ENCODE measurements at regions not wholly inside any gene's neighbourhood (a gene's known extent, or its start where the extent isn't known, plus 50 kb on each side); places are given as distances from the start of the nearest gene placed in this dataset.

- Histone ChIP-seq H3K4me3 (ENCODE audit: insufficient read depth, low read depth, low read length) (no peak overlapping the region), H3K9me3 (ENCODE audit: control insufficient read depth, insufficient read depth, low read length) (no peaks in the 10 kb centered on the region), H4K8ac (ENCODE audit: low read depth in 2 of 2, low read length in 2 of 2) (no peak overlapping the region), H3K27me3 (ENCODE audit: control insufficient read depth, insufficient read depth, low read length) (peaks cover 15% of the 10 kb centered on the region; the same call in 1 of the 2 replicates), H4K5ac (ENCODE audit: low read depth, low read length) (no peak overlapping the region), H3K36me3 (ENCODE audit: control insufficient read depth, insufficient read depth, low read length) (no peaks in the 10 kb centered on the region), H2AFZ (replicated peaks; ENCODE audit: low read length, poor library complexity) (peak overlapping the region; percentile 27), H2AK5ac (ENCODE audit: low read depth, low read length) (no peak overlapping the region), H2BK15ac (ENCODE audit: low read depth, low read length) (no peak overlapping the region), H3K9me1 (ENCODE audit: insufficient read depth, low read length) (no peaks in the 10 kb centered on the region; the same call in 1 of the 2 replicates), H2BK5ac (ENCODE audit: low read depth, low read length, poor library complexity, severe bottlenecking) (no peak overlapping the region), H3K14ac (replicated peaks; ENCODE audit: low read depth, low read length) (no peak overlapping the region), H3K4ac (ENCODE audit: low read depth, low read length) (no peak overlapping the region), H3K56ac (ENCODE audit: extremely low read depth, insufficient read depth, low read length) (no peak overlapping the region), H2BK120ac (ENCODE audit: low read depth, low read length) (no peak overlapping the region), H4K91ac (ENCODE audit: insufficient read depth, low read depth, low read length) (no peak overlapping the region), H3K23ac (ENCODE audit: low read depth, low read length) (no peak overlapping the region), H2AK9ac (replicated peaks; ENCODE audit: low read depth, low read length, poor library complexity) (no peak overlapping the region), H2BK20ac (ENCODE audit: low read depth, low read length) (no peak overlapping the region), H3K18ac (ENCODE audit: low read depth, low read length) (no peak overlapping the region), H3K9ac (ENCODE audit: low read depth, low read length) (no peak overlapping the region), H3K27ac (ENCODE audit: insufficient read depth, low read length) (no peak overlapping the region), H3K4me1 (ENCODE audit: control insufficient read depth, insufficient read depth, low read length) (peaks cover 2% of the 10 kb centered on the region; the same call in 1 of the 2 replicates), H4K20me1 (ENCODE audit: insufficient read depth, low read length) (no peaks in the 10 kb centered on the region), H3K4me2 (ENCODE audit: low read depth, low read length) (peak overlapping the region; percentile 16; the same call in 1 of the 2 replicates), H3K79me1 (ENCODE audit: low read depth in 1 of 2, low read length in 2 of 2) (no peaks in the 10 kb centered on the region)
- DNase-seq (peak; percentile 8), ATAC-seq (ENCODE audit: low read depth) (peak; percentile 95)
- POLR2A ChIA-PET (ENCODE audit: unreplicated experiment): no interaction called here
- in situ Hi-C loops (cut with MboI; ENCODE audit: low sequenced_read_pairs) (no loop called here), intact Hi-C loops (cut with micrococcal nuclease) (no loop called here), dilution Hi-C loops (cut with HindIII; ENCODE audit: low sequenced_read_pairs, unreplicated experiment) (no loop called here)
- TF ChIP-seq CHD1 (IDR thresholded peaks at IDR 0.05; ENCODE audit: low read depth, low read length): no peak
- no peak for TF ChIP-seq RCOR1 (IDR thresholded peaks at IDR 0.05; ENCODE audit: insufficient replicate concordance, low read length)
- TF ChIP-seq MXI1 (IDR thresholded peaks at IDR 0.05; ENCODE audit: borderline replicate concordance, low read depth, low read length): no peak
- no peak for TF ChIP-seq CTCF (conservative IDR thresholded peaks at IDR 0.05; ENCODE audit: low read depth, low read length)
- no peak for TF ChIP-seq ELK1 (IDR thresholded peaks at IDR 0.05; ENCODE audit: borderline replicate concordance, low read depth, low read length)
- no peak for TF ChIP-seq MAFK (IDR thresholded peaks at IDR 0.05; ENCODE audit: low read depth, low read length)
- no peak for TF ChIP-seq MAZ (IDR thresholded peaks at IDR 0.05; ENCODE audit: borderline replicate concordance, low read depth, low read length)
- TF ChIP-seq SMC3 (IDR thresholded peaks at IDR 0.05; ENCODE audit: low read depth, low read length): no peak
- TF ChIP-seq FOS (IDR thresholded peaks at IDR 0.05; ENCODE audit: low read depth, low read length): no peak
- no peak for TF ChIP-seq NFE2L2 (IDR thresholded peaks at IDR 0.05; ENCODE audit: low read depth, low read length)
- no peak for TF ChIP-seq RFX5 (IDR thresholded peaks at IDR 0.05; ENCODE audit: low read depth, low read length)
- TF ChIP-seq RAD21 (IDR thresholded peaks at IDR 0.05; ENCODE audit: low read length): no peak
- no peak for TF ChIP-seq POLR2A (IDR thresholded peaks at IDR 0.05; ENCODE audit: low read depth, low read length)
- no peak for TF ChIP-seq USF2 (IDR thresholded peaks at IDR 0.05; ENCODE audit: low read depth, low read length)
- TF ChIP-seq CEBPB (IDR thresholded peaks at IDR 0.05; ENCODE audit: low read depth, low read length): no peak
- TF ChIP-seq BHLHE40 (IDR thresholded peaks at IDR 0.05; ENCODE audit: low read depth, low read length): no peak
- BruUV-seq (replicated peaks): no TSS peak
- CTCF ChIA-PET: no interaction called here
- 14% methylated on average over 2 of the region's 8 CpGs; no CpG with 5 or more reads in 1 of the 2 experiments for WGBS, 2 experiments (ENCODE audit: extremely low coverage in 2 of 2, insufficient read length in 1 of 2)
Observed at GRCh38 chr11:19524171-19524671, 188.4 kb upstream of the NAV2 start.
